Esophagus squamous epithelium (tissue), 5 donors: ENCODE measurements at regions not wholly inside any gene's neighbourhood (a gene's known extent, or its start where the extent isn't known, plus 50 kb on each side); places are given as distances from the start of the nearest gene placed in this dataset.
"Not testable (repeated sequence)": the region's sequence is repeated elsewhere in the genome, so short reads cannot be mapped to it uniquely, and the experiment has no call there.

Experiments used
- DNase-seq: peaks from one replicate; lab custom pipeline; 2025; lab: John Stamatoyannopoulos, UW
- H3K27ac ChIP-seq, 4 donors: fragments of 200-600 bp; sonication (generic); one replicate each; pipeline ENCODE4 v1.5.1; 2016 to 2019; ENCODE audit warnings: mild to moderate bottlenecking in 1 of 4
- H3K27me3 ChIP-seq, 4 donors: fragments of 200-600 bp; sonication (generic); 1 replicate in 3 of 4; 2 replicates in 1 of 4; pipeline versions ENCODE4 v1.5.1 to v1.6.0; 2017 to 2021; ENCODE audit warnings: antibody characterized with exemption in 1 of 4
- H3K36me3 ChIP-seq, 3 donors: fragments of 200-600 bp; sonication (generic); one replicate each; pipeline ENCODE4 v1.5.1; 2016 to 2019
- H3K4me1 ChIP-seq, 3 donors: fragments of 200-600 bp; sonication (generic); one replicate each; pipeline ENCODE4 v1.5.1; 2017 to 2019
- H3K4me3 ChIP-seq, 4 donors: fragments of 200-600 bp; sonication (generic); 1 replicate in 3 of 4; 2 replicates in 1 of 4; pipeline ENCODE4 v1.5.1; 2016 to 2019; ENCODE audit warnings: mild to moderate bottlenecking in 2 of 4, moderate library complexity in 1 of 4
- H3K9me3 ChIP-seq, 3 donors: fragments of 200-600 bp; sonication (generic); one replicate each; pipeline ENCODE4 v1.5.1; 2016 to 2019
- POLR2A ChIP-seq, 4 donors: fragments of 450-650 bp; IDR thresholded peaks; one replicate each; pipeline ENCODE4 v1.6.1; 2017; ENCODE audit warnings: antibody characterized with exemption in 4 of 4, mild to moderate bottlenecking in 4 of 4, moderate library complexity in 3 of 4
- WGBS, 2 donors: methylation state at CpG; one replicate each; pipeline ENCODE4 v1.1.5; 2018; 5-methylcytosine and 5-hydroxymethylcytosine counted together
- intact Hi-C: fragments of 100-400 bp; cut with DNase I; formaldehyde crosslinking; loops from one replicate; pipeline ENCODE4 v1.15.0; 2022
- TF ChIP-seq, protein P1 (sequence below), 6 experiments: fragments of 450-650 bp in 4 of 6; fragments of 200-600 bp in 2 of 6; sonication (generic) in 2 of 6; IDR thresholded peaks; one replicate each; pipeline ENCODE4 v1.5.1; 2016 to 2019; ENCODE audit warnings: antibody characterized with exemption in 6 of 6, mild to moderate bottlenecking in 4 of 6, moderate library complexity in 4 of 6
- donor health status: DM: yes; HTN: yes; CAD: no.

DNA sequence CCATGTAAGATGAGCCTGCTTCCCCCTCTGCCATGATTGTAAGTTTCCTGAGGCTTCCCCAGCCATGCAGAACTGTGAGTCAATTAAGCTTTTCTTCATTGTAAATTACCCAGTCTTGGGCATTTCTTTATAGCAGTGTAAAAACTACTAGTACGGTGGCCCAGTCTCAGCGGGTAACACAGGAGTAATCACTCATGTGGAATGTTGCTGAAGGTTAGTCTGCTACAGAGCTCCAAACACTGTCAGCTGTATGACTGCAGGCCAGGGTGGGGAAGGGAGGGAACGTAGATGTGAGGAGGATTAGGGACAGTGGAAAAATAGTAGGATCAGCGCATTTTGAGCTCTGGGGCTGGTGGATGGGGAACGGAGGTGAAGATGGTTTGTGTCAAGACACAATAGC is 711.2 kb upstream of the SOX11 start:
- H3K9me3 ChIP-seq: no peaks in the 10 kb centered on the region
- intact Hi-C loops: no loop called here
- H3K4me3 ChIP-seq: no peak overlapping the region
- no peak for DNase-seq
- no peaks in the 10 kb centered on the region for H3K4me1 ChIP-seq
- no peaks in the 10 kb centered on the region for H3K27me3 ChIP-seq
- TF ChIP-seq, protein P1, sequence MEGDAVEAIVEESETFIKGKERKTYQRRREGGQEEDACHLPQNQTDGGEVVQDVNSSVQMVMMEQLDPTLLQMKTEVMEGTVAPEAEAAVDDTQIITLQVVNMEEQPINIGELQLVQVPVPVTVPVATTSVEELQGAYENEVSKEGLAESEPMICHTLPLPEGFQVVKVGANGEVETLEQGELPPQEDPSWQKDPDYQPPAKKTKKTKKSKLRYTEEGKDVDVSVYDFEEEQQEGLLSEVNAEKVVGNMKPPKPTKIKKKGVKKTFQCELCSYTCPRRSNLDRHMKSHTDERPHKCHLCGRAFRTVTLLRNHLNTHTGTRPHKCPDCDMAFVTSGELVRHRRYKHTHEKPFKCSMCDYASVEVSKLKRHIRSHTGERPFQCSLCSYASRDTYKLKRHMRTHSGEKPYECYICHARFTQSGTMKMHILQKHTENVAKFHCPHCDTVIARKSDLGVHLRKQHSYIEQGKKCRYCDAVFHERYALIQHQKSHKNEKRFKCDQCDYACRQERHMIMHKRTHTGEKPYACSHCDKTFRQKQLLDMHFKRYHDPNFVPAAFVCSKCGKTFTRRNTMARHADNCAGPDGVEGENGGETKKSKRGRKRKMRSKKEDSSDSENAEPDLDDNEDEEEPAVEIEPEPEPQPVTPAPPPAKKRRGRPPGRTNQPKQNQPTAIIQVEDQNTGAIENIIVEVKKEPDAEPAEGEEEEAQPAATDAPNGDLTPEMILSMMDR (IDR thresholded peaks at IDR 0.05): no peak
- TF ChIP-seq POLR2A (IDR thresholded peaks at IDR 0.05): no peak
- no peak overlapping the region for H3K27ac ChIP-seq
- WGBS, 2 donors: 62 to 69% methylated on average over 5 of the region's 5 CpGs
- H3K36me3 ChIP-seq: no peaks in the 10 kb centered on the region

DNA sequence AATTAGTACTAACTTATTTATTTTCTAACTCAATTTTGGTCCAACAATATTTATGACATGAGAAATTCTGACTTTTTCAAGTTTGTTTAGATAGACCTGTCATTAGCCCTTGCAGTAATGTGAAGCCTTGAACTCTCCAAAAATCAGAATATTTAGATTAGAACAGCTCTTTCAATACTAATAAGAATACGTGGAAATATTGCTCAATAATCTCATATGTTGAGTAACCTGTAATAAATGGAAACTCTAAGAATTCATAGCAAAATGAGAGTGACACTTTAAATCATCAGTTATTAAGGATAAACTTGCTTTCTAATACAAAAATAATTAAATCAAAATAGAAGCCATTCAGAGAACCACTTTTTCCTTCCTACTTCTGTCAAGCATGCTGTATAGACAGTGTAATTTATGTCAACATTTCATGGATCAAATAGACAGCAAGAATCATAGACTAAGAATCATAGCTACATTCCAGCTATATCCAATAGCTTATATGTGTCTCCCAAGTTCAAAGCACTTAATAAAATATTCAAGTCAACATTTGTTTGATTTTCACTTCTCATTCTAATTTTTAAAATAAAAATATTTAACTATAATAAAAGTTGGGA is 710.3 kb upstream of the SOX11 start:
- Histone ChIP-seq H3K4me3 (no peak overlapping the region), H3K9me3 (no peaks in the 10 kb centered on the region), H3K27me3 (no peaks in the 10 kb centered on the region), H3K27ac (no peak overlapping the region), H3K4me1 (no peaks in the 10 kb centered on the region), H3K36me3 (no peaks in the 10 kb centered on the region)
- 23 to 33% methylated on average over 1 of the region's 1 CpG for WGBS, 2 donors
- no peak for DNase-seq
- no peak for TF ChIP-seq POLR2A (IDR thresholded peaks at IDR 0.05)
- TF ChIP-seq, protein P1 (IDR thresholded peaks at IDR 0.05): no peak
- intact Hi-C loops: no loop called here

DNA sequence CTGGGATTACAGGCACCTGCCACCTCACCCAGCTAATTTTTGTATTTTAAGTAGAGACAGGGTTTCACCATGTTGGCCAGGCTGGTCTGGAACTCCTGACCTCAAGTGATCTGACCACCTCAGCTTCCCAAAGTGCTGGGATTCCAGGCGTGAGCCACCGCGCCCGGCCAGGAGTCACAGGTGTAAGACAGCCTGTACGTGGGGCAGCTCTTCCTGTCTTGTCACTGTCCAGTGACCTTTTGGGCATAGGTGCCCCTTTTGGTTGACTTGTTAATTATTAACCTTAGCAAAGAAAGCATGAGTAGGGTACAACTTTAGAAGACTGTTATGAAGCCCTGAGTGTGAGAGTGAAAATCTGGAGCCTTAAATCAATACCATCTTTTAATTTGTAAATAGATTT is 703.7 kb upstream of the SOX11 start:
- H3K4me3 ChIP-seq, H3K36me3 ChIP-seq, DNase-seq, H3K4me1 ChIP-seq, H3K27me3 ChIP-seq, H3K9me3 ChIP-seq, intact Hi-C loops, H3K27ac ChIP-seq: not testable (repeated sequence)
- 43 to 90% methylated on average over 1 to 5 of the region's 5 CpGs for WGBS, 2 donors

DNA sequence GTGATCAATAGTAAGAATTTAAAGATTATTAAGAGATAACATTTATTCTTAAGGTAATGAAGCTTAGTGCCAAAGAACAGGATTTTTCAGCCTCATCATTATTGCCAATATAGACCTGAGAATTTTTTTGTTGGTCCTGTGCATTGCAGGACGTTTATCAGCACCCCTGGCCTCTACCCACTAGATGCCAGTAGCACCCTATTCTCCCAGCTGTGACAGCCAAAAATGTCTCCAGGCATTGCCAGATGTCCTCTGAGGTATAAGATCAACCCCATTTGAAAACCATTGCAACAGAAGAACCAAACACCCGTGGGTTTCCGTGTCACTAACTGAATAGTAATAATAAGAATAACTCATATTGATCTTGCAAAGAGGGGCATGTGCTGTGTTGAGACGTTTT is 700.0 kb upstream of the SOX11 start:
- Histone ChIP-seq H3K4me3 (no peak overlapping the region), H3K27ac (no peak overlapping the region), H3K4me1 (no peaks in the 10 kb centered on the region), H3K9me3 (peaks cover 0 to 9% (median 0%) of the 10 kb centered on the region in 3 donors), H3K27me3 (no peaks in the 10 kb centered on the region), H3K36me3 (no peaks in the 10 kb centered on the region)
- 33 to 47% methylated on average over 4 of the region's 4 CpGs for WGBS, 2 donors
- TF ChIP-seq POLR2A (IDR thresholded peaks at IDR 0.05): no peak
- TF ChIP-seq, protein P1 (IDR thresholded peaks at IDR 0.05): no peak
- no peak for DNase-seq
- intact Hi-C loops: no loop called here

DNA sequence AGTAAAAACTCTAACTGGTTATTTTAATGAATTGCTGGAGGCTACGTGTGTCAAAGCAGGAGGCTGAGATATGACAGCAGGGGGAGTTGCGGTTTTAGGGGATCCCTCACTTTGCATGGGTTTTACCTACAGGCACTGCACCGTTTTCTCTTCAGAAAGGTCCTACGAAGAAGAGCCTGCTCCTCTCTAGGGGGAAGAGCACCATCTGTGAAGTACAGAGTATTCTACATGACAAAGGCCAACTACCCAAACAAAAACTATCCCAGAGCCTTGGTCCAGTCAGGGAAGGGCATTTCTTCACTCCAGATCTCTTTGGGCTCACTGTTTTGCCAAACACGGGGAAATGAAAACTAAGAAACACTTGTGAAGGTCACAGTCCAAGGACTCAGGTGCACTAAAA is 696.7 kb upstream of the SOX11 start:
- Histone ChIP-seq H3K36me3 (no peaks in the 10 kb centered on the region), H3K27me3 (no peaks in the 10 kb centered on the region), H3K4me3 (no peak overlapping the region), H3K27ac (no peak overlapping the region), H3K4me1 (no peaks in the 10 kb centered on the region), H3K9me3 (no peaks in the 10 kb centered on the region)
- WGBS, 2 donors: 46 to 51% methylated on average over 5 of the region's 5 CpGs
- no peak for DNase-seq
- intact Hi-C loops: no loop called here
- no peak for TF ChIP-seq POLR2A (IDR thresholded peaks at IDR 0.05)
- TF ChIP-seq, protein P1 (IDR thresholded peaks at IDR 0.05): no peak

DNA sequence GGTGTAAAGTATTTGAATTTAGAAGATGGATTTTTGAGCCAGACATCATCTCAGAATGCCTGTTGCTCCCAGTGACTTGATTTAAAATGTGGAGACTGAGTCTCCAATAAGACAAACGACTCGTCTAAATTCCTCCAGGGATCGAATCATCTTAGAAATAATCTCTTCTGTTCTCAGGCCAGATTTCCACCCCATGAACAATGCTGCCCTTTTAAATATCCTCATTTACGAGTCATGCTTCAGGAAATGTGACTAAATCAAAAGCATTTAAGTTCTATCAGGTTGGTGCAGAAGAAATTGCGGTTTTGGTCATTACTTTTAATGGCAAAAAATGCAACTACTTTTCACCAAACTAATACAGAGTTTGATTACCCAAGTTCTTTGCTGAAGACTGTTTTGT is 684.6 kb upstream of the SOX11 start:
- DNase-seq: no peak
- H3K27me3 ChIP-seq: no peaks in the 10 kb centered on the region
- intact Hi-C loops: no loop called here
- H3K9me3 ChIP-seq: peaks cover 0 to 8% (median 0%) of the 10 kb centered on the region in 3 donors
- H3K27ac ChIP-seq: no peak overlapping the region
- no peaks in the 10 kb centered on the region for H3K36me3 ChIP-seq
- WGBS, 2 donors: 61 to 62% methylated on average over 5 of the region's 5 CpGs
- no peak overlapping the region for H3K4me3 ChIP-seq
- H3K4me1 ChIP-seq: no peaks in the 10 kb centered on the region
- TF ChIP-seq POLR2A (IDR thresholded peaks at IDR 0.05): no peak
- TF ChIP-seq, protein P1 (IDR thresholded peaks at IDR 0.05): no peak
